Mucosa of gallbladder (tissue), 1 donor: ENCODE measurements at regions not wholly inside any gene's neighbourhood (a gene's known extent, or its start where the extent isn't known, plus 50 kb on each side); places are given as distances from the start of the nearest gene placed in this dataset.
"Not testable (repeated sequence)": the region's sequence is repeated elsewhere in the genome, so short reads cannot be mapped to it uniquely, and the experiment has no call there.

ENCODE experiments used
- DNase-seq: peaks from one replicate; pipeline ENCODE4 v3.0.0-alpha.2; 2020; ENCODE audit warnings: low spot score
- donor health status: DM: no; HTN: no; CAD: no.

- DNase-seq, result no peak
Measured at GRCh38 chrX:4091046-4091760, 377.8 kb upstream of the PRKX start.

- DNase-seq, result no peak
Measured at GRCh38 chrX:4059893-4060292, 346.4 kb upstream of the PRKX start.

- DNase-seq, result no peak
Measured at GRCh38 chrX:4043951-4044350, 330.5 kb upstream of the PRKX start.

DNA sequence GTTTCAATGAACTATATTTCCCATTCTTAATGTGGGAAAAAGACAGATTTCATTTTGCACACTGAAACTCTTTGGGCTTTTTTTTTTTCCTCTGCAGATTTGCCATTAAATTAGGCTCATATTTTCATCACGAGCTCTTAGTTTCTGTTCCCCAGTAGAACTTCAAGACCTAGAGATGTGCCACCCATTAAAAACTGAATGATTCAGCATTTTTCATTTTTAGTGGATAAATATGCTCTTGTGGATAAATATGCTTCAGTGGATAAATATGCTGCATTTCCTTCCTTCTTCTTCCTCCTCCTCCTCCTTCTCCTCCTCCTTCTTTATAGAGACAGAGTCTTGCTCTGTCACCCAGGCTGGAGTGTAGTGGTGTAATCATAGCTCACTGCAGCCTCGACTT is 322.4 kb upstream of the PRKX start:
- no peak for DNase-seq

GRCh38 chrX:4028151-4028550 is 314.7 kb upstream of the PRKX start:
- DNase-seq, result no peak

- DNase-seq, result no peak
Measured at GRCh38 chrX:4005281-4005680, 291.8 kb upstream of the PRKX start.

- DNase-seq, result no peak
Measured at GRCh38 chrX:4004822-4005221, 291.4 kb upstream of the PRKX start.

- DNase-seq, result no peak
Measured at GRCh38 chrX:3994315-3994714, 280.9 kb upstream of the PRKX start.

- no peak for DNase-seq
Measured at GRCh38 chrX:3990569-3990968, 277.1 kb upstream of the PRKX start.

- not testable (repeated sequence) for DNase-seq
Measured at GRCh38 chrX:3972104-3972858, 258.8 kb upstream of the PRKX start.

DNA sequence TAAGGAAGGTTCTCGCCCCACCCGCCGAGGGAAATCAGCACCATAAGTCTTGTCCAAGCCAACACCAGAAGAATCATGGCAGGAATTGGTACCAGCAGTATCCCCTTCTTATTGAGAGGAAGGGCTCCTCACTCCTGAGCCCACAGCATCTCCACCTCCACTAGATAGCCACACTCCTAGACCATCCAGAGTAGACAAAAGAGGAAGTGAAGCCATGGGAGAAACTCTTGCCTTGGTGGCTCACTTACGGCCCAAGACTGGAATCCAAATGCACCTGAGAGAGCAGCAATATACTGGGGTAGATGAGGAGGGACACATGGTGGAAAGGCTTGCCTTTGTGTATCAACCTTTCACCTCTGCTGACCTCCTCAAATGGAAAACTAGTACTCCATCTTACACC is 255.3 kb upstream of the PRKX start:
- DNase-seq, result no peak

- no peak for DNase-seq
Measured at GRCh38 chrX:3963980-3964379, 250.5 kb upstream of the PRKX start.

- DNase-seq, result peak; percentile 73
Measured at GRCh38 chrX:3962511-3963311, 249.3 kb upstream of the PRKX start.

DNA sequence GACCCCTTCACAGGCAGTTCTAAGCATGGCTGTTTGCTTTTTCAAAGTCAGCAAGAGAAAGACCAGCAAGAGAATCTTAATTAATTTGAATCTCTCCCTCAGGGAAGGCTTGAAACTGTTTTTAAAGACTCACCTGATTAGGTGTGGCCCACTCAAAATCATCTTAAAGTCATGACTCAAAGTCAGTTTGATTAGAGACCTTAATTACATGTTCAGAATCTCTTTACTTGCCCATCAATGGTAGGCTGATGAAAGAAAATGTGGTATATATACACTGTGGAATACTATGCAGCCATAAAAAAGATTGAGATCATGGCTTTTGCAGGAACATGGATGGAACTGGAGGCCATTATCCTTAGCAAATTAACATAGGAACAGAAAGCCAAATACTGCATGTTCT is 247.5 kb upstream of the PRKX start:
- no peak for DNase-seq

GRCh38 chrX:3951859-3952258 is 238.4 kb upstream of the PRKX start:
- no peak for DNase-seq

- DNase-seq, result no peak
Measured at GRCh38 chrX:3950373-3950772, 236.9 kb upstream of the PRKX start.

DNA sequence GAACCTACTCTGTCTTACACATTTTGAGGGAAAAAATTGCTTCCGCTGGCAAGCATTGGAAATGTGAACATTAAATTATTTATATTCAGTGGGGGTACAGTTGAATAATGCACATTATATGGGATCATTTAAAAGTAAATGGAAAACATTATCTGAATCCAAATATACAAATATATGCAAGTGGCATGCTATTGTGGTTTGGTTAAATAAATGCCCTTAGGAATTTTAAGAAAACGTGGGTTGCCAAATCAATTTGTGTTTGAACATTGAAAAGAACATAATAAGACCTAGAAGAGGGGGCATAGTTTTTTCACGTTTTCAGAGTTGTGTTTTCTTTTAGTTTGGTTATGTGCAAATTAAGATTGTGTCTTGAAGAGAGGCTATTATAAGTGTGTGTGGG is 230.5 kb upstream of the PRKX start:
- no peak for DNase-seq

GRCh38 chrX:3940000-3940610 is 226.7 kb upstream of the PRKX start:
- DNase-seq, result no peak

- DNase-seq, result no peak
Measured at GRCh38 chrX:3938587-3938986, 225.1 kb upstream of the PRKX start.

GRCh38 chrX:3935196-3935595 is 221.7 kb upstream of the PRKX start:
- not testable (repeated sequence) for DNase-seq

DNA sequence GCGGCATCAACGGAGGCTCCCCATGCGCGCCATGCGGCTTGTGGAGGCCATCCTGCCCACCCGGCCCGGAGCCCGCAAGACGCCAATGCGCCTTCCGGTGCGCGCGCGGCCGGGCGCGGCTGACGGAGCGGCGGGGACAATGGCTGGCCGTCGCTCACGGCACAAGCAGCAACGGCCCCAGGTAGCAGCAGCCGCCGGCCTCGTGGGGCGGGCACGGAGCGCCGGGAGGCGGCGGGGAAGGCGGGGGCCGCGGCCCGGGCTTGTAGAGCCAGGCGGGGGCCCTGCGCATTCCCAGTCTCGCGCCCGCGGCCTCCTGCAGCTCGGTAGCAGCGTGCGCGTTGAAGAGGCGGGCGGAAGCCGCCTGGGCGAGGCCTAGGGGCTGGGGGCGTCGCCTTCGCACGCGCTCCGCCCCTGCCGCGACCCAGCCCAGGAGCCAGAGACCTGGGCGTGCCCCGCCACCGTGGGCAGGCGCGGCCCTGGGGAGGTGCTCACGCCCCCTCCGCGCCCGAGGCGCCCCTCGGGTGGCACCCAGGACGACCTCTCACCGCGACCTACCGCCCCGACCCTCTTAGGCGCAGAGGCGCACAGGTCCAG is 207.1 kb upstream of the PRKX start:
- not testable (repeated sequence) for DNase-seq
